ENCODE measurements at regions not wholly inside any gene's neighbourhood (a gene's known extent, or its start where the extent isn't known, plus 50 kb on each side); places are given as distances from the start of the nearest gene placed in this dataset.

GRCh38 chr10:3372281-3372680 lies 199.7 kb upstream of the PITRM1 start:
- TF ChIP-seq PPARA (CRISPR knock-in tag; IDR thresholded peaks at IDR 0.05; ENCODE audit: borderline replicate concordance) (no peak), ZNF70 (CRISPR knock-in tag; IDR thresholded peaks at IDR 0.05) (no peak), ZFP3 (CRISPR knock-in tag; IDR thresholded peaks at IDR 0.05) (no peak), TCF4 (CRISPR knock-in tag; IDR thresholded peaks at IDR 0.05; ENCODE audit: borderline replicate concordance) (no peak), PATZ1 (CRISPR knock-in tag; IDR thresholded peaks at IDR 0.05; ENCODE audit: borderline replicate concordance) (no peak), GLIS3 (CRISPR knock-in tag; IDR thresholded peaks at IDR 0.05) (no peak), CSDC2 (CRISPR knock-in tag; IDR thresholded peaks at IDR 0.05) (no peak), ZNF565 (CRISPR knock-in tag; conservative IDR thresholded peaks at IDR 0.05; ENCODE audit: low read depth) (no peak), ZC3H10 (CRISPR knock-in tag; IDR thresholded peaks at IDR 0.05) (no peak), ZFP30 (CRISPR knock-in tag; IDR thresholded peaks at IDR 0.05) (no peak), ARNTL (CRISPR knock-in tag; IDR thresholded peaks at IDR 0.05; ENCODE audit: borderline replicate concordance, low read depth) (no peak), TOX (CRISPR knock-in tag; IDR thresholded peaks at IDR 0.05; ENCODE audit: borderline replicate concordance) (no peak)
